Psoas muscle (tissue), 7 donors: ENCODE measurements at regions not wholly inside any gene's neighbourhood (a gene's known extent, or its start where the extent isn't known, plus 50 kb on each side); places are given as distances from the start of the nearest gene placed in this dataset.

ENCODE experiments used
- ATAC-seq, 4 donors: fragments of 200-7000 bp; cut with Tn5 transposase; one replicate each; pipeline ENCODE4 v1.9.1; 2020; ENCODE audit warnings: moderate library complexity in 3 of 4, mild to moderate bottlenecking in 2 of 4
- DNase-seq, 2 donors: peaks; one replicate each; pipeline ENCODE4 v3.0.0-alpha.2; 2020
- H3K27ac ChIP-seq: fragments of 200-600 bp; one replicate; pipeline ENCODE4 v1.8.0; 2022
- H3K27me3 ChIP-seq, 3 donors: fragments of 200-600 bp in 1 of 3; one replicate each; pipeline versions ENCODE4 v1.6.1 to v1.8.0; 2013 to 2022; ENCODE audit warnings: low read length in 2 of 3, mild to moderate bottlenecking in 2 of 3, moderate library complexity in 1 of 3; ENCODE audit not compliant: insufficient read depth in 3 of 3
- H3K36me3 ChIP-seq, 2 donors: fragments of 200-600 bp in 1 of 2; one replicate each; pipeline versions ENCODE4 v1.6.1 to v1.8.0; 2013 to 2022; ENCODE audit warnings: low read depth in 1 of 2, mild to moderate bottlenecking in 1 of 2, moderate library complexity in 1 of 2; ENCODE audit not compliant: insufficient read depth in 1 of 2
- H3K4me1 ChIP-seq: fragments of 200-600 bp; one replicate; pipeline ENCODE4 v1.8.0; 2022
- H3K4me3 ChIP-seq: fragments of 200-600 bp; one replicate; pipeline ENCODE4 v1.8.0; 2022; ENCODE audit warnings: mild to moderate bottlenecking
- H3K9me3 ChIP-seq: fragments of 200-600 bp; one replicate; pipeline ENCODE4 v1.8.0; 2022
- CTCF ChIP-seq: fragments of 200-600 bp; IDR thresholded peaks from one replicate; pipeline ENCODE4 v1.8.0; 2022; ENCODE audit warnings: antibody characterized with exemption
- WGBS, 3 donors: extraction: QIAGEN DNeasy Blood & Tissue Kit; methylation state at CpG; one replicate each; pipeline versions ENCODE4 v1.1.6 to v1.1.7; 2013; 5-methylcytosine and 5-hydroxymethylcytosine counted together
- intact Hi-C, 2 donors: fragments of 100-400 bp; cut with DNase I; formaldehyde crosslinking; loops; one replicate each; pipeline versions ENCODE4 v1.11.0 to v1.14.2; 2022
- donor health status: healthy with polysubstance abuse.
- donor health status: DM: no; HTN: no; CAD: no; lungs with moderate emphysema.
- donor health status: Bipolar disorder and iron deficiency.
- donor health status: healthy.
- donor health status: DM: yes; HTN: yes; CAD: no.
- donor health status: DM: no; HTN: no; CAD: no.
- donor health status: DM: yes; HTN: yes; CAD: no.

- no peak overlapping the region for H3K4me3 ChIP-seq
These were observed 1196.2 kb upstream of the TENM4 start for GRCh38 chr11:80636999-80637398.

GRCh38 chr11:80635178-80635577 is 1194.3 kb upstream of the TENM4 start:
- Histone ChIP-seq H3K9me3 (no peaks in the 10 kb centered on the region), H3K4me1 (no peaks in the 10 kb centered on the region), H3K27ac (no peak overlapping the region), H3K4me3 (no peak overlapping the region), H3K27me3 (no peaks in the 10 kb centered on the region), H3K36me3 (no peaks in the 10 kb centered on the region)
- ATAC-seq (no peak), DNase-seq (no peak)
- WGBS, 3 donors = 59 to 63% (median 61%) methylated on average over 3 of the region's 3 CpGs
- TF ChIP-seq CTCF = no peak
- intact Hi-C loops = no loop called here

More at GRCh38 chr11:80636999-80637398, 1196.2 kb upstream of the TENM4 start:
- intact Hi-C loops = no loop called here
- Histone ChIP-seq H3K27me3 (no peaks in the 10 kb centered on the region), H3K27ac (no peak overlapping the region), H3K4me1 (no peaks in the 10 kb centered on the region), H3K36me3 (no peaks in the 10 kb centered on the region), H3K9me3 (no peaks in the 10 kb centered on the region)
- 92 to 95% (median 93%) methylated on average over 3 of the region's 3 CpGs for WGBS, 3 donors
- DNase-seq = no peak
- no peak for TF ChIP-seq CTCF
- ATAC-seq = no peak

GRCh38 chr11:80632691-80633090 is 1191.9 kb upstream of the TENM4 start:
- H3K36me3 ChIP-seq = no peaks in the 10 kb centered on the region
- H3K27me3 ChIP-seq = no peaks in the 10 kb centered on the region
- H3K4me1 ChIP-seq = no peaks in the 10 kb centered on the region
- no peak overlapping the region for H3K4me3 ChIP-seq
- H3K9me3 ChIP-seq = no peaks in the 10 kb centered on the region
- TF ChIP-seq CTCF = no peak
- no peak overlapping the region for H3K27ac ChIP-seq
- 61 to 73% (median 70%) methylated on average over 4 of the region's 4 CpGs for WGBS, 3 donors
- DNase-seq (no peak), ATAC-seq (no peak)
- intact Hi-C loops = no loop called here

- Histone ChIP-seq H3K27ac (no peak overlapping the region), H3K4me1 (no peaks in the 10 kb centered on the region), H3K4me3 (no peak overlapping the region), H3K27me3 (no peaks in the 10 kb centered on the region), H3K9me3 (no peaks in the 10 kb centered on the region), H3K36me3 (no peaks in the 10 kb centered on the region)
- ATAC-seq (no peak), DNase-seq (no peak)
- TF ChIP-seq CTCF = no peak
- WGBS, 3 donors = 81 to 100% (median 92%) methylated on average over 2 of the region's 2 CpGs
- intact Hi-C loops = no loop called here
These were observed 1191.3 kb upstream of the TENM4 start for GRCh38 chr11:80632156-80632555.

GRCh38 chr11:80629466-80629865 is 1188.6 kb upstream of the TENM4 start:
- WGBS, 3 donors = 78 to 92% (median 82%) methylated on average over 2 of the region's 2 CpGs
- Histone ChIP-seq H3K27me3 (no peaks in the 10 kb centered on the region), H3K4me1 (no peaks in the 10 kb centered on the region), H3K4me3 (no peak overlapping the region), H3K36me3 (no peaks in the 10 kb centered on the region), H3K27ac (no peak overlapping the region), H3K9me3 (no peaks in the 10 kb centered on the region)
- no peak for TF ChIP-seq CTCF
- ATAC-seq (no peak), DNase-seq (no peak)
- intact Hi-C loops = no loop called here
